HepG2 (cell line): ENCODE measurements at regions not wholly inside any gene's neighbourhood (a gene's known extent, or its start where the extent isn't known, plus 50 kb on each side); places are given as distances from the start of the nearest gene placed in this dataset.
A peak's percentile ranks its signal among the peaks of the same experiment; 100 is the strongest.

ENCODE experiments used
- ATAC-seq: fragments of 200-7000 bp; cut with Tn5 transposase; 3 replicates; pipeline ENCODE4 v1.9.1; 2020; ENCODE audit warnings: mild to moderate bottlenecking, moderate library complexity
- BruUV-seq: library from RNA; stranded (reverse); fragments of 400-500 nt; replicated peaks from 2 replicates; lab custom pipeline; 2021; lab: Mats Ljungman, UMichigan
- CTCF ChIA-PET: fragments of 300-600 bp; formaldehyde crosslinking; extraction: SDS; loops from one replicate; lab custom pipeline; 2021; ENCODE audit warnings: low total read pairs, inconsistent platforms, low intra/inter-chr PET ratio; lab: Yijun Ruan, JAX
- POLR2A ChIA-PET: fragments of 350-600 bp; sonication (Branson Sonifier 250); formaldehyde crosslinking; loops from one replicate; lab custom pipeline; 2020; ENCODE audit warnings: antibody characterized with exemption, inconsistent platforms; lab: Yijun Ruan, JAX
- DNase-seq: peaks from one replicate; pipeline ENCODE4 v3.0.0-alpha.2; 2015; ENCODE audit warnings: low spot score
- FAIRE-seq: peaks from 3 replicates; lab custom pipeline; 2011; peaks lifted over from hg19 to GRCh38; lab: Jason Lieb, UNC
- H2AFZ ChIP-seq: one replicate; pipeline ENCODE4 v1.6.1; 2011; ENCODE audit warnings: low read length, inconsistent platforms
- H3K27ac ChIP-seq: fragments of 300-600 bp; 3 replicates; pipeline ENCODE4 v1.8.0; 2011; ENCODE audit warnings: mixed run types, mild to moderate bottlenecking, mixed read lengths, low read length, inconsistent platforms; ENCODE audit not compliant: insufficient read depth; ENCODE audit errors: extremely low read length
- H3K27me3 ChIP-seq, 2 experiments: fragments of 200-600 bp in 1 of 2; 2 replicates in 1 of 2; 3 replicates in 1 of 2; pipeline versions ENCODE4 v1.6.0 to v1.8.0; 2011; ENCODE audit warnings: low read length in 2 of 2, mild to moderate bottlenecking in 2 of 2, moderate library complexity in 2 of 2, inconsistent platforms in 1 of 2; ENCODE audit not compliant: insufficient read depth in 2 of 2, control insufficient read depth in 1 of 2
- H3K36me3 ChIP-seq, 2 experiments: fragments of 200-600 bp in 1 of 2; replicated peaks in 1 of 2; 2 replicates in 1 of 2; 3 replicates in 1 of 2; pipeline versions ENCODE4 v1.5.1 to v1.8.0; 2011; ENCODE audit warnings: low read length in 2 of 2, inconsistent platforms in 1 of 2; ENCODE audit not compliant: insufficient read depth in 2 of 2, control insufficient read depth in 1 of 2
- H3K4me1 ChIP-seq: 2 replicates; pipeline ENCODE4 v1.5.1; 2012; ENCODE audit warnings: low read length, inconsistent platforms; ENCODE audit not compliant: insufficient read depth
- H3K4me2 ChIP-seq: 2 replicates; pipeline ENCODE4 v1.6.0; 2011; ENCODE audit warnings: low read depth, low read length, inconsistent platforms
- H3K4me3 ChIP-seq, 3 experiments: fragments of 200-600 bp in 1 of 3; sonication (generic), shearing (Covaris generic) in 1 of 3; replicated peaks in 1 of 3; 2 replicates each; pipeline ENCODE4 v1.5.1; 2011 to 2016; ENCODE audit warnings: low read length in 3 of 3, inconsistent platforms in 2 of 3, low read depth in 2 of 3, mild to moderate bottlenecking in 2 of 3, control low read depth in 1 of 3, mixed read lengths in 1 of 3; ENCODE audit not compliant: insufficient read depth in 1 of 3
- H3K79me2 ChIP-seq: one replicate; pipeline ENCODE4 v1.6.1; 2011; ENCODE audit warnings: low read length, inconsistent platforms; ENCODE audit not compliant: insufficient read depth
- H3K9ac ChIP-seq: 2 replicates; pipeline ENCODE4 v1.6.0; 2011; ENCODE audit warnings: mild to moderate bottlenecking, low read depth, low read length, inconsistent platforms; ENCODE audit not compliant: insufficient read depth
- H3K9me3 ChIP-seq: 2 replicates; pipeline ENCODE4 v1.5.1; 2012; ENCODE audit warnings: mild to moderate bottlenecking, low read length
- H4K20me1 ChIP-seq: 2 replicates; pipeline ENCODE4 v1.6.0; 2011; ENCODE audit warnings: inconsistent platforms, mild to moderate bottlenecking, low read length, moderate library complexity; ENCODE audit not compliant: insufficient read depth
- HNRNPLL ChIP-seq: fragments of 200-400 bp; formaldehyde crosslinking; IDR thresholded peaks from 2 replicates; pipeline ENCODE4 v1.6.1; 2017; ENCODE audit warnings: mild to moderate bottlenecking, low read depth, low read length; ENCODE audit not compliant: poor library complexity, severe bottlenecking
- MAFK ChIP-seq, 2 experiments: IDR thresholded peaks in 1 of 2; conservative IDR thresholded peaks in 1 of 2; 2 replicates each; pipeline ENCODE4 v1.6.1; 2011; ENCODE audit warnings: improper control_type of control experiment in 2 of 2, low read length in 2 of 2
- ZNF281 ChIP-seq: sonication (generic); formaldehyde crosslinking; IDR thresholded peaks from 2 replicates; pipeline ENCODE4 v1.4.0; 2020; ENCODE audit warnings: missing genetic modification reagents, borderline replicate concordance
- ZNF362 ChIP-seq: sonication (generic); formaldehyde crosslinking; IDR thresholded peaks from 2 replicates; pipeline ENCODE4 v1.4.0; 2020; ENCODE audit warnings: missing genetic modification reagents, mild to moderate bottlenecking, borderline replicate concordance
- in situ Hi-C: cut with HindIII; loops from 2 replicates; pipeline ENCODE4 v1.10.0; 2017; ENCODE audit warnings: low pct_unique_long_range_greater_than_20kb; ENCODE audit not compliant: extremely low pct_ligation_motif_present
- intact Hi-C: fragments of 100-400 bp; cut with micrococcal nuclease; formaldehyde crosslinking; loops from one replicate; pipeline ENCODE4 v1.10.0; 2022; ENCODE audit not compliant: unreplicated experiment

GRCh38 chr2:224122542-224122941 is 83.5 kb upstream of the SERPINE2 start:
- POLR2A ChIA-PET = no interaction called here
- Histone ChIP-seq H3K9ac (no peak overlapping the region), H3K27ac (no peak overlapping the region), H3K4me1 (peaks cover 19% of the 10 kb centered on the region), H3K4me2 (no peak overlapping the region), H2AFZ (no peak overlapping the region), H3K79me2 (no peaks in the 10 kb centered on the region)
- intact Hi-C loops (no loop called here), in situ Hi-C loops (no loop called here)
- ATAC-seq = no peak
- DNase-seq = no peak
- no peak for FAIRE-seq
- CTCF ChIA-PET = no interaction called here
- TF ChIP-seq HNRNPLL (no peak), ZNF362 (CRISPR knock-in tag) (no peak), ZNF281 (CRISPR knock-in tag) (no peak), MAFK (conservative IDR thresholded peaks at IDR 0.05 in 1 of 2, IDR thresholded peaks at IDR 0.05 in 1 of 2; ENCODE audit: low read length in 2 of 2) (peak in 1 of 2 experiments; percentile 19; a peak in 1 of 4 replicates)
- TF ChIP-seq, all 625 proteins: peak for 1
- no peaks in the 10 kb centered on the region for H4K20me1 ChIP-seq
- H3K36me3 ChIP-seq = no peaks in the 10 kb centered on the region
- BruUV-seq = no TSS peak
- H3K9me3 ChIP-seq = peaks cover 17% of the 10 kb centered on the region
- H3K27me3 ChIP-seq = peaks cover 0 to 8% of the 10 kb centered on the region in 2 experiments; a peak in 3 of 5 replicates
- H3K4me3 ChIP-seq = no peak overlapping the region
